Ishikawa (cell line): ENCODE measurements at regions not wholly inside any gene's neighbourhood (a gene's known extent, or its start where the extent isn't known, plus 50 kb on each side); places are given as distances from the start of the nearest gene placed in this dataset.

Experiments
- CREB1 ChIP-seq: IDR thresholded peaks from 2 replicates; pipeline ENCODE4 v1.6.1; 2012; ENCODE audit warnings: low read depth
- EP300 ChIP-seq: IDR thresholded peaks from 2 replicates; pipeline ENCODE4 v1.6.1; 2012; ENCODE audit warnings: borderline replicate concordance
- TEAD4 ChIP-seq: IDR thresholded peaks from 2 replicates; pipeline ENCODE4 v1.6.1; 2012
- YY1 ChIP-seq: IDR thresholded peaks from 2 replicates; pipeline ENCODE4 v1.6.1; 2012; ENCODE audit warnings: low read depth
- TF ChIP-seq, protein P1 (sequence below): IDR thresholded peaks from 2 replicates; pipeline ENCODE4 v1.6.1; 2012

DNA sequence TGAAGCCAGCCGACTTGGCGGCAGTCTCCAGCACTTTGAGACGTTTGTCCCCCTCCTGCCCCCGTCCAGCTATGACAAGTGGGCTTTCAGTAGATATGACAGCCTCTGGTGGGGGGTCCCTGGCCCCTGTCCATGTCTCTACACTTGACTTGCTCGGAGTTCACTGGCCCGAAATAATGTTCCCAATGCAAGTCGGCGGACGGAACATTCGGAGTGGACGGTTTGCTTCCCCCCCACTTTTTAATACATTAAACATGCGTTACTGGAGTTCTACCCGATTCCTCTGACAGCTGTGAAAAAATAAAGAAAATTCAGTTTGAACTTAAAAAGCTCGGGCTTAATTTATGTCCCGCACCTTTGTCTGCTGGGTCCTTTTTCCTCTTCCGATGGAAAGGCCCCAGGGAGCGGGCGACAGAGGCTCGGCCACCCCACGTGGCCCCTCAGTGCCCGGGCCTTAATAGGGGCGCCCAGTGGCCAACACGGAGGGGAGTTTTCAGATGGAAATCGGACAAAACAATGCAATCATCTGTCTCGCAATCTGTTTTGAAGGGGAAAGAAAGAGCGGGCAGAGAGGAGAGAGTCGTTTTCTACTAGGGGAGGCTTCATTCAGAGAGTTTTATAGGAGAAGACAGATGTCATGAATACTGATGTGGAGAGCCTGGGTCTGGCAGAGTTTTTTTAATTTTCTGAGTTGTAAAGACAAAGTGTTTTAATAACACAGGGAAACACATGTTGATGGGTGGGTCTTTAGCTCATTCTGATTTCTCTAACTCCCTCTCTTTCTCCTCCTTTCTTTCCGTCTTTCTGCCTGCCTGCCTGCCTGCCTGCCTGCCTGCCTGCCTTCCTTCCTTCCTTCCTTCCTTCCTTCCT lies 50.2 kb downstream of the SMIM38 start:
- TF ChIP-seq, protein P1, sequence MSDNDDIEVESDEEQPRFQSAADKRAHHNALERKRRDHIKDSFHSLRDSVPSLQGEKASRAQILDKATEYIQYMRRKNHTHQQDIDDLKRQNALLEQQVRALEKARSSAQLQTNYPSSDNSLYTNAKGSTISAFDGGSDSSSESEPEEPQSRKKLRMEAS: no peak
- TF ChIP-seq EP300 (no peak), YY1 (no peak), TEAD4 (no peak), CREB1 (no peak)
